GM12878 (cell line): ENCODE measurements at regions not wholly inside any gene's neighbourhood (a gene's known extent, or its start where the extent isn't known, plus 50 kb on each side); places are given as distances from the start of the nearest gene placed in this dataset.

Source experiments
- ATF7 ChIP-seq: fragments of 450-650 bp; IDR thresholded peaks from 2 replicates; pipeline ENCODE4 v1.6.1; 2016; ENCODE audit warnings: low read depth, mild to moderate bottlenecking
- CBFB ChIP-seq: IDR thresholded peaks from 2 replicates; pipeline ENCODE4 v1.6.1; 2016; ENCODE audit warnings: antibody characterized with exemption, low read depth
- CREB1 ChIP-seq: IDR thresholded peaks from 2 replicates; pipeline ENCODE4 v1.6.1; 2012; ENCODE audit warnings: low read depth, mild to moderate bottlenecking, inconsistent platforms
- E4F1 ChIP-seq: fragments of 450-650 bp; IDR thresholded peaks from 2 replicates; pipeline ENCODE4 v1.6.1; 2018; ENCODE audit warnings: borderline replicate concordance, mild to moderate bottlenecking; ENCODE audit not compliant: partially characterized antibody
- ELK1 ChIP-seq: IDR thresholded peaks from 2 replicates; pipeline ENCODE4 v1.6.1; 2012; ENCODE audit warnings: low read depth, low read length, improper control_type of control experiment
- FOXM1 ChIP-seq: IDR thresholded peaks from 2 replicates; pipeline ENCODE4 v1.6.1; 2012; ENCODE audit warnings: low read depth, mild to moderate bottlenecking, inconsistent platforms, low read length, moderate library complexity
- GABPA ChIP-seq: IDR thresholded peaks from 2 replicates; pipeline ENCODE4 v1.6.1; 2014; ENCODE audit warnings: antibody characterized with exemption, low read depth, mild to moderate bottlenecking, inconsistent platforms
- GATAD2B ChIP-seq: fragments of 450-650 bp; conservative IDR thresholded peaks from 2 replicates; pipeline ENCODE4 v1.6.1; 2017; ENCODE audit warnings: low read depth, mild to moderate bottlenecking, moderate library complexity
- HCFC1 ChIP-seq: fragments of 150-350 bp; IDR thresholded peaks from 2 replicates; pipeline ENCODE4 v1.6.1; 2014; ENCODE audit warnings: low read length
- IKZF2 ChIP-seq, 2 experiments: fragments of 450-650 bp; IDR thresholded peaks; 2 replicates each; pipeline ENCODE4 v1.6.1; 2017; ENCODE audit warnings: mild to moderate bottlenecking in 2 of 2, moderate library complexity in 2 of 2
- IRF3 ChIP-seq: fragments of 450-650 bp; IDR thresholded peaks from 2 replicates; pipeline ENCODE4 v1.6.1; 2014; ENCODE audit warnings: mild to moderate bottlenecking
- IRF4 ChIP-seq: IDR thresholded peaks from 2 replicates; pipeline ENCODE4 v1.6.1; 2011; ENCODE audit warnings: low read depth, low read length
- JUNB ChIP-seq: IDR thresholded peaks from 2 replicates; pipeline ENCODE4 v1.6.1; 2016; ENCODE audit warnings: antibody characterized with exemption, mild to moderate bottlenecking
- NR2C2 ChIP-seq: IDR thresholded peaks from 2 replicates; pipeline ENCODE4 v1.6.1; 2011; ENCODE audit warnings: borderline replicate concordance, low read depth; ENCODE audit not compliant: control insufficient read depth, insufficient read length
- NRF1 ChIP-seq: conservative IDR thresholded peaks from 2 replicates; pipeline ENCODE4 v1.6.1; 2011; ENCODE audit warnings: mild to moderate bottlenecking, low read depth, low read length, improper control_type of control experiment
- POLR2A ChIP-seq: IDR thresholded peaks from 2 replicates; pipeline ENCODE4 v1.6.1; 2011; ENCODE audit warnings: low read depth, mild to moderate bottlenecking, low read length
- POU2F2 ChIP-seq: IDR thresholded peaks from 3 replicates; pipeline ENCODE4 v1.6.1; 2011; ENCODE audit warnings: low read depth, mild to moderate bottlenecking, low read length, borderline replicate concordance
- RAD21 ChIP-seq: IDR thresholded peaks from 2 replicates; pipeline ENCODE4 v1.6.1; 2011; ENCODE audit warnings: mild to moderate bottlenecking, low read depth, low read length, moderate library complexity; ENCODE audit not compliant: insufficient read depth
- RELA ChIP-seq: fragments of 450-650 bp; IDR thresholded peaks from 2 replicates; pipeline ENCODE4 v1.8.0; 2014; ENCODE audit warnings: borderline replicate concordance; ENCODE audit not compliant: partially characterized antibody
- SREBF1 ChIP-seq: IDR thresholded peaks from 2 replicates; pipeline ENCODE4 v1.6.1; 2012; ENCODE audit warnings: mild to moderate bottlenecking, low read length
- TCF7 ChIP-seq: IDR thresholded peaks from 2 replicates; pipeline ENCODE4 v1.6.1; 2014; ENCODE audit warnings: antibody characterized with exemption, borderline replicate concordance
- YY1 ChIP-seq: IDR thresholded peaks from 2 replicates; pipeline ENCODE4 v1.6.1; 2011; ENCODE audit warnings: low read depth, mild to moderate bottlenecking, low read length
- ZNF217 ChIP-seq: fragments of 450-650 bp; IDR thresholded peaks from 2 replicates; pipeline ENCODE4 v1.6.1; 2017; ENCODE audit warnings: antibody characterized with exemption, mild to moderate bottlenecking
- ZNF592 ChIP-seq: fragments of 450-650 bp; IDR thresholded peaks from 2 replicates; pipeline ENCODE4 v1.6.1; 2017; ENCODE audit warnings: mild to moderate bottlenecking, moderate library complexity
- ZNF622 ChIP-seq: fragments of 450-650 bp; IDR thresholded peaks from 2 replicates; pipeline ENCODE4 v1.6.1; 2017; ENCODE audit warnings: mild to moderate bottlenecking, inconsistent platforms

GRCh38 chr7:30225863-30226613 lies 58.4 kb upstream of the ZNRF2 start (continued):
- TF ChIP-seq E4F1: no peak
- peak; percentile 80 for TF ChIP-seq IRF4
- peak; percentile 20; the same call in 1 of the 2 replicates for TF ChIP-seq GABPA
- no peak for TF ChIP-seq YY1
- no peak for TF ChIP-seq NR2C2
- TF ChIP-seq HCFC1: no peak
- 0 out of 2 replicates have a peak, but pooled peaks have one; percentile 42 for TF ChIP-seq CBFB
- peak; percentile 61; the same call in 1 of the 2 replicates for TF ChIP-seq ATF7
- TF ChIP-seq RAD21: no peak
- TF ChIP-seq ZNF217: peak; percentile 46; the same call in 1 of the 2 replicates
- 0 out of 3 replicates have a peak, but pooled peaks have one; percentile 39 for TF ChIP-seq POU2F2
- no peak for TF ChIP-seq ZNF592
- no peak for TF ChIP-seq RELA
- TF ChIP-seq JUNB: peak; percentile 94
- no peak for TF ChIP-seq ELK1
- TF ChIP-seq NRF1: no peak
- no peak for TF ChIP-seq IRF3
- no peak for TF ChIP-seq ZNF622
- peak; percentile 87 for TF ChIP-seq GATAD2B
- TF ChIP-seq IKZF2 (IDR thresholded peaks at IDR 0.05): peak; percentile 99
- TF ChIP-seq CREB1: no peak
- no peak for TF ChIP-seq TCF7
- TF ChIP-seq POLR2A: no peak
- no peak for TF ChIP-seq SREBF1
- TF ChIP-seq FOXM1: peak; percentile 77; the same call in 1 of the 2 replicates
